SK-N-SH treated with all-trans-retinoic acid at 6 μM for 48 hours (cell line): ENCODE measurements at regions not wholly inside any gene's neighbourhood (a gene's known extent, or its start where the extent isn't known, plus 50 kb on each side); places are given as distances from the start of the nearest gene placed in this dataset.

Experiments
- ATAC-seq: fragments of 200-7000 bp; cut with Tn5 transposase; 3 replicates; pipeline ENCODE4 v1.9.1; 2020; ENCODE audit warnings: mild to moderate bottlenecking, moderate library complexity
- ARNTL ChIP-seq: fragments of 450-650 bp; formaldehyde crosslinking; IDR thresholded peaks from 2 replicates; pipeline ENCODE4 v1.5.0; 2020; ENCODE audit warnings: low read depth, mild to moderate bottlenecking, moderate library complexity, borderline replicate concordance
- BACH2 ChIP-seq: fragments of 250-450 bp; sonication (Bioruptor Pico); IDR thresholded peaks from 2 replicates; pipeline ENCODE4 v1.9.0; 2021; ENCODE audit warnings: mild to moderate bottlenecking, borderline replicate concordance
- CREB5 ChIP-seq: fragments of 250-450 bp; sonication (Bioruptor Pico); IDR thresholded peaks from 2 replicates; pipeline ENCODE4 v1.5.1; 2020; ENCODE audit warnings: low read depth, mild to moderate bottlenecking, moderate library complexity
- CSDC2 ChIP-seq: fragments of 250-450 bp; sonication (Bioruptor Pico); IDR thresholded peaks from 2 replicates; pipeline ENCODE4 v1.5.0; 2020; ENCODE audit warnings: mild to moderate bottlenecking, moderate library complexity
- CSRNP3 ChIP-seq: fragments of 250-450 bp; sonication (Bioruptor Pico); IDR thresholded peaks from 2 replicates; pipeline ENCODE4 v1.5.1; 2021; ENCODE audit warnings: mild to moderate bottlenecking, moderate library complexity
- ESRRG ChIP-seq: fragments of 250-450 bp; sonication (Bioruptor Pico); IDR thresholded peaks from 2 replicates; pipeline ENCODE4 v1.6.1; 2021; ENCODE audit warnings: mild to moderate bottlenecking
- ISL1 ChIP-seq: fragments of 250-450 bp; sonication (Bioruptor Pico); IDR thresholded peaks from 2 replicates; pipeline ENCODE4 v2.1.2; 2022; ENCODE audit warnings: mild to moderate bottlenecking, moderate library complexity
- OSR1 ChIP-seq: fragments of 250-450 bp; sonication (Bioruptor Pico); IDR thresholded peaks from 2 replicates; pipeline ENCODE4 v1.8.0; 2022; ENCODE audit warnings: moderate library complexity, mild to moderate bottlenecking, inconsistent platforms
- PATZ1 ChIP-seq: fragments of 250-450 bp; sonication (Bioruptor Pico); IDR thresholded peaks from 2 replicates; pipeline ENCODE4 v1.8.0; 2020; ENCODE audit warnings: mild to moderate bottlenecking, moderate library complexity, borderline replicate concordance
- POU6F1 ChIP-seq: fragments of 250-450 bp; sonication (Bioruptor Pico); IDR thresholded peaks from 2 replicates; pipeline ENCODE4 v1.8.0; 2021; ENCODE audit warnings: low read depth, mild to moderate bottlenecking, moderate library complexity, borderline replicate concordance
- PPARA ChIP-seq: fragments of 250-450 bp; sonication (Bioruptor Pico); IDR thresholded peaks from 2 replicates; pipeline ENCODE4 v1.5.0; 2020; ENCODE audit warnings: mild to moderate bottlenecking, borderline replicate concordance
- RARB ChIP-seq: fragments of 250-450 bp; sonication (Bioruptor Pico); IDR thresholded peaks from 2 replicates; pipeline ENCODE4 v1.8.0; 2021; ENCODE audit warnings: mild to moderate bottlenecking, moderate library complexity
- SNAI2 ChIP-seq: fragments of 250-450 bp; sonication (Bioruptor Pico); IDR thresholded peaks from 2 replicates; pipeline ENCODE4 v1.5.0; 2020; ENCODE audit warnings: mild to moderate bottlenecking, moderate library complexity
- TCF4 ChIP-seq: fragments of 250-450 bp; sonication (Bioruptor Pico); IDR thresholded peaks from 2 replicates; pipeline ENCODE4 v1.8.0; 2021; ENCODE audit warnings: mild to moderate bottlenecking, moderate library complexity, borderline replicate concordance
- TOX ChIP-seq: fragments of 250-450 bp; sonication (Bioruptor Pico); IDR thresholded peaks from 2 replicates; pipeline ENCODE4 v1.8.0; 2021; ENCODE audit warnings: mild to moderate bottlenecking, moderate library complexity, borderline replicate concordance
- TSHZ2 ChIP-seq: fragments of 250-450 bp; sonication (Bioruptor Pico); IDR thresholded peaks from 2 replicates; pipeline ENCODE4 v1.5.0; 2020; ENCODE audit warnings: mild to moderate bottlenecking, moderate library complexity
- ZC3H10 ChIP-seq: fragments of 250-450 bp; sonication (Bioruptor Pico); IDR thresholded peaks from 2 replicates; pipeline ENCODE4 v1.5.1; 2021; ENCODE audit warnings: mild to moderate bottlenecking, moderate library complexity
- ZFP3 ChIP-seq: fragments of 250-450 bp; sonication (Bioruptor Pico); IDR thresholded peaks from 2 replicates; pipeline ENCODE4 v1.5.0; 2020; ENCODE audit warnings: mild to moderate bottlenecking, moderate library complexity
- ZFP30 ChIP-seq: fragments of 450-650 bp; formaldehyde crosslinking; IDR thresholded peaks from 2 replicates; pipeline ENCODE4 v1.5.0; 2022; ENCODE audit warnings: mild to moderate bottlenecking, moderate library complexity
- ZNF565 ChIP-seq: fragments of 450-650 bp; formaldehyde crosslinking; conservative IDR thresholded peaks from 2 replicates; pipeline ENCODE4 v1.5.0; 2020; ENCODE audit warnings: low read depth, mild to moderate bottlenecking, moderate library complexity
- ZNF70 ChIP-seq: fragments of 450-650 bp; formaldehyde crosslinking; IDR thresholded peaks from 2 replicates; pipeline ENCODE4 v1.5.0; 2020; ENCODE audit warnings: mild to moderate bottlenecking, moderate library complexity
- ZNF8 ChIP-seq: fragments of 450-650 bp; formaldehyde crosslinking; IDR thresholded peaks from 2 replicates; pipeline ENCODE4 v1.5.0; 2020; ENCODE audit warnings: mild to moderate bottlenecking, moderate library complexity

- TF ChIP-seq TCF4 (CRISPR knock-in tag) (no peak), POU6F1 (CRISPR knock-in tag) (no peak), ZC3H10 (CRISPR knock-in tag) (no peak), ZFP30 (CRISPR knock-in tag) (no peak), TSHZ2 (CRISPR knock-in tag) (no peak), ARNTL (CRISPR knock-in tag) (no peak), RARB (CRISPR knock-in tag) (no peak), CREB5 (CRISPR knock-in tag) (no peak), BACH2 (no peak), ZNF8 (CRISPR knock-in tag) (no peak), ESRRG (CRISPR knock-in tag) (no peak), OSR1 (CRISPR knock-in tag) (no peak), SNAI2 (no peak), ZNF565 (CRISPR knock-in tag) (no peak), ZNF70 (no peak), TOX (CRISPR knock-in tag) (no peak), CSDC2 (no peak), PATZ1 (CRISPR knock-in tag) (no peak), ZFP3 (no peak), CSRNP3 (CRISPR knock-in tag) (no peak)
- ATAC-seq, result no peak
Measured at GRCh38 chr3:187795207-187795960, 50.1 kb upstream of the BCL6 start.

GRCh38 chr3:187798126-187798525 is 52.9 kb upstream of the BCL6 start:
- ATAC-seq, result no peak
- TF ChIP-seq ZNF70, result no peak
- TF ChIP-seq CSRNP3 (CRISPR knock-in tag), result no peak
- no peak for TF ChIP-seq PATZ1 (CRISPR knock-in tag)
- no peak for TF ChIP-seq ZC3H10 (CRISPR knock-in tag)
- TF ChIP-seq ZNF565 (CRISPR knock-in tag), result no peak
- no peak for TF ChIP-seq PPARA
- no peak for TF ChIP-seq ZNF8 (CRISPR knock-in tag)
- no peak for TF ChIP-seq ISL1
- no peak for TF ChIP-seq ARNTL (CRISPR knock-in tag)
- TF ChIP-seq POU6F1 (CRISPR knock-in tag), result no peak
- TF ChIP-seq TCF4 (CRISPR knock-in tag), result no peak
- no peak for TF ChIP-seq OSR1 (CRISPR knock-in tag)
